HUES6 (cell line): ENCODE measurements at regions not wholly inside any gene's neighbourhood (a gene's known extent, or its start where the extent isn't known, plus 50 kb on each side); places are given as distances from the start of the nearest gene placed in this dataset.

ENCODE experiments used
- H3K27ac ChIP-seq: 2 replicates; pipeline ENCODE4 v1.7.0; 2013; ENCODE audit warnings: low read depth, mild to moderate bottlenecking, low read length, inconsistent platforms
- H3K27me3 ChIP-seq: 2 replicates; pipeline ENCODE4 v1.6.1; 2013; ENCODE audit warnings: low read length; ENCODE audit not compliant: control insufficient read depth, insufficient read depth
- H3K36me3 ChIP-seq: 2 replicates; pipeline ENCODE4 v1.6.1; 2013; ENCODE audit warnings: low read length; ENCODE audit not compliant: control insufficient read depth, insufficient read depth
- H3K4me1 ChIP-seq: 2 replicates; pipeline ENCODE4 v1.6.1; 2013; ENCODE audit warnings: low read length; ENCODE audit not compliant: control insufficient read depth, insufficient read depth
- H3K4me3 ChIP-seq: 2 replicates; pipeline ENCODE4 v1.5.1; 2013; ENCODE audit warnings: low read depth, low read length
- H3K9ac ChIP-seq: one replicate; pipeline ENCODE4 v1.6.1; 2013; ENCODE audit warnings: mild to moderate bottlenecking, low read length
- H3K9me3 ChIP-seq: 2 replicates; pipeline ENCODE4 v1.6.1; 2013; ENCODE audit warnings: low read depth, low read length; ENCODE audit not compliant: control insufficient read depth, insufficient read depth

DNA sequence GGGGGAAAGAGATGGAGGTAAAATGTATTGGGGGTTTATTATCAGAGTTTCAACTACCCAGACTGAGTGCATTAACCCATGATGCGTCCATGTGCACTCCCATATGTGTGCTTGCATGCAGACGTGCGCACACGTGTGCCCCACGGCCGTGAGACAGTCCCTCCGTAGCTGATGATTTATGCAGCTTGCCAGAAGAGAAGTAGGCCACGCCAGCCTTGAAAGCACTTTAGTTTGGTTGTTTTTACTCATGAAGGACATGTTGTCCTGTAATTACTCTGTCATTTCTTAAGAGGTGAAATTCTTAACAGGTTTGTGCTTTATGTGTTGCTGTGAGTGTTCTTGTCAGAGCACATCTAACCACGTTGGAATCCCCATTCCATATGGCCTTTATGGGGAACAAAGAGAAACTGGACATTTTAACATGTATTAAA, 467.8 kb downstream of the LMO4 start:
- Histone ChIP-seq H3K4me3 (no peak overlapping the region), H3K27me3 (no peaks in the 10 kb centered on the region), H3K9me3 (no peaks in the 10 kb centered on the region), H3K9ac (no peak overlapping the region), H3K27ac (no peak overlapping the region), H3K4me1 (peaks cover 12% of the 10 kb centered on the region), H3K36me3 (no peaks in the 10 kb centered on the region)

DNA sequence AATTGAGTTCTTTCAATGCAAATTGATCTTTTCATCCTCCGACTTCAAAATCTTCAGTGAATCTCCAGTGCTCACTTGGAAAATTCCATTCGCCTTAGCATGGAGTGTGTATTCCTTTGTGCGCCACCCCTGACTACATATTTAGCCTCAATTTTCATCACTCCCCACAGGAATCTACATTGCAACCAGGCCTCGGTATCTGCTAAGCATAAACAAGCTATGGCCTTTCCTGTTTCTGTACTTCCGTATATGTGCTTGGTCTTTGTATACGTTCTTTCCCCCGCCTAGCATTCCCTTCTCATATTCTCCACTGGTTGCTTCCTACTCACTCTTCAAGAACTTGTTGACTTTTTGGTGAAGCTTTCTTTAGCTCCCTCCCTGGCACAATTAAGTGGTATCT, 470.8 kb downstream of the LMO4 start:
- Histone ChIP-seq H3K27ac (no peak overlapping the region), H3K4me1 (peaks cover 12% of the 10 kb centered on the region), H3K36me3 (no peaks in the 10 kb centered on the region), H3K9me3 (no peaks in the 10 kb centered on the region), H3K4me3 (no peak overlapping the region), H3K27me3 (no peaks in the 10 kb centered on the region), H3K9ac (no peak overlapping the region)

DNA sequence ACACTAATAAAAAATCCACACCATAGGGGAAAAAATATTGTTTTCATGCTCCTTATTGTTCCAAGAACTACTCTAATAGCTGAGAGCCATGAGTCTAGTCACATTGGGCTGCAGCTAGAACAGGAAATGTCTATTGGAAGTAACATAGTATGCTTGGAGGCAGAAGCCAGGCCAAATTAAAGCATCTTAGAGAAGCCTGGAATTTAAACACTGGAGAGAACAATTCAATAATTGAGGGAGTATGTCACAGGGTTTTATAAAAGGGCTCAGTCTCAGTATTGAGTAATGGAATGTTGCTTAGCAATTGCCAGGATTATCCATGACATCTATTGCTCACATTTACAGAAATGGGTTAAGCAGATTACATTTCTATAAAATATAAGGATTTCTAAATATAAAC, 471.3 kb downstream of the LMO4 start:
- H3K27ac ChIP-seq, result no peak overlapping the region
- peaks cover 9% of the 10 kb centered on the region for H3K4me1 ChIP-seq
- no peaks in the 10 kb centered on the region for H3K36me3 ChIP-seq
- no peaks in the 10 kb centered on the region for H3K9me3 ChIP-seq
- H3K27me3 ChIP-seq, result no peaks in the 10 kb centered on the region
- H3K4me3 ChIP-seq, result no peak overlapping the region
- H3K9ac ChIP-seq, result no peak overlapping the region

DNA sequence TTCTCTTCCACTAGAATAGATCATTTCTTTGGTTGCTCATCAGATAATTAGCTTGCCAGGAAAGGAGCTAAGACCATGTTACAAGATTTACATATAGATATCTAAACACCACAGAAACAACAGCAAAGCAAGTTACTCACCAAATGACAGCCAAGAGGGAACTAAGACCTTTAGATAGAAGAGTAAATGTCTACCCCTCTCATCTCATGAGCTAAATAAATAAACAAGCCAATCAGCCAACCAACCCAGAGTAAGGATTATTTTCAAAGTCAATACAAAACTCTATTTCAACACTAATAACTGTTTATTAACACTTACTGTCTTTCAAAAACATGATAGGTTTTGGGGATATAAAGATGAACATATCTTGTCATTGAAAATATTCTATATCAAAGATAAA, 474.7 kb downstream of the LMO4 start:
- no peak overlapping the region for H3K9ac ChIP-seq
- no peaks in the 10 kb centered on the region for H3K9me3 ChIP-seq
- no peak overlapping the region for H3K27ac ChIP-seq
- H3K27me3 ChIP-seq, result no peaks in the 10 kb centered on the region
- no peaks in the 10 kb centered on the region for H3K36me3 ChIP-seq
- H3K4me3 ChIP-seq, result no peak overlapping the region
- H3K4me1 ChIP-seq, result peaks cover 7% of the 10 kb centered on the region

DNA sequence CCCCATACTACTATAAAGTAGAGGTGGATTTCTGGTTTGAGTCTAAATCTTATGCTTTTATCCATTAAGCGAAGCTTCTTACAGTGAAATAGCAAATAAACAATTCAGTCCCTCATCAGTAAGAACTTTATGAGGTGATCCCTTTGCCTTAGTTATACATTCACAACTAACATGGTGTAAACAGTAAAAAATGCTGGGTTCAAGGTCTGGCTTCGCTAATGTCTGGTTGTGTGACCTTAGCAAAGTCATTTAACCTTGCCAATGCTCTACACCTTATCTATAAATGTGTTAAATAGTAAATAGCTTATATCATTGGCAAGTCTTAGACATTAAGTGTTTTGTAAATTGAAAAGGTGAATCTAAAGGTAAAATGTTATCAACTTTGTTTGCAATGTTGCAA, 475.4 kb downstream of the LMO4 start:
- no peaks in the 10 kb centered on the region for H3K9me3 ChIP-seq
- H3K27ac ChIP-seq, result no peak overlapping the region
- no peaks in the 10 kb centered on the region for H3K36me3 ChIP-seq
- no peak overlapping the region for H3K4me3 ChIP-seq
- no peak overlapping the region for H3K9ac ChIP-seq
- H3K4me1 ChIP-seq, result peaks cover 7% of the 10 kb centered on the region
- no peaks in the 10 kb centered on the region for H3K27me3 ChIP-seq

DNA sequence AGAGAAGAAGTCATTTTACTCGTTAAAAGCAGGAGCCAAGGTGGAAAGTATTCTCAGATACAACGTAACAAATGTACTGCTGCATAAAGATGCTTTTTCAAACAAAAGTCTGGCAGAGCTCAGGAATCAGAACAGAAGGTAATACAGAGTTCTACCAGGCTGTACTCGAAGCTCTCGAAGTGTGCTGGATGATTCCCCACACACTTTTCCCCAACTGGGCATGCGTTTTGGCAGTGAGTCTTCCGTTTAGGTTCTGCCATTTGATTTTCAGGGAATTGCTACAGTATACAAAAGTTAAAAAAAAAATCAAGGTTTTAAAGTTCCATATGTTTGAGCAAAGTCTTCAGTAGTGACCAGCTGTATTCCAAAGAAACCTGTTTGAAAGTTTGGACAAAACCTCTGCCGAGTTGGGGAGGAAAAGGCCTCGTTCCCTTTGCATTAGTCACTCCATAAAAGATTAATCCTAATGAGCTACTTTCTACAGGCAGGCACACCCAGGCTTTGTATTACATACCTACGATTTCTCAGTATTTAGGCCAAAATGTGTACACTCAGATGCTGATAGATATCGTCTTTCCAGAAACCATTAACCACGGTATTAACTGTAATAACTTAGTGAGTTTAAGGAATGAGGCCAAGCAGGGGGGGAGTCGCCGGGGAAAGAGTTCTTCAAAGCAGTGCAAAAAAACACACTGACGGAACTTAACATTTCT, 477.1 kb downstream of the LMO4 start:
- peaks cover 7% of the 10 kb centered on the region for H3K4me1 ChIP-seq
- H3K9me3 ChIP-seq, result no peaks in the 10 kb centered on the region
- H3K9ac ChIP-seq, result no peak overlapping the region
- H3K36me3 ChIP-seq, result no peaks in the 10 kb centered on the region
- no peaks in the 10 kb centered on the region for H3K27me3 ChIP-seq
- H3K27ac ChIP-seq, result no peak overlapping the region
- H3K4me3 ChIP-seq, result no peak overlapping the region

DNA sequence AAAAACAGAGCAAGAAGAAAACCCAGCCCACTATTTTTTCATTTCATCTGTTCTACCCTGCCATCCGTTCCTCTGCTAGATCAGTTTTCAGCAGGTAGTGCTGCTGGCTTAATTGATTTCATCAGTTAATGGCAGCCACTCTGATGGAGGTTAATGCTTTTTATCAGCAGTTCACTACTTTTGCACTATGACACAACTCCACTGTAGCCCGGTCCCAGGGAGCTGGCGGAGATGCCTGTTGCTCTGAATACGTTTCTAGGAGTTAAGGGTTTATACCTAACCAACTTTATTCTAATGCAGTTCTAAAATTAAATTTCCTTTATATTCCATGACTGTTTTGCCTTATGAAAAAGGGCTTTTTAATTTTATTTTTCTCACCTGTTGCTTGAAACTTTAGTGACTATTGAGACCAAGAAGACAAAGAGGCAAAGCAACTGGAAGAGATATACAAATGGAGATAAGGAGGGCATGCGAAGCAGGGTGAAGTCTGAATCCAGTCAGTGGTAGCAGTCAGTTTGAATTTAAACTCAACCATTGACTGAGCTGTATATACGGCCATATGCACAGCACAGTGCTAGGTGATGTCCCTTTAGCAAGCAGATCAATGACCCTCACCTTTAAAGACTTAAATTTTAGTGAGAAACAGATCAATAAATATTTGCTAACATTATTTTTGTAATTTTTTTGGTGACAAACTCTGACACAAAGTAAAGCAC, 477.9 kb downstream of the LMO4 start:
- Histone ChIP-seq H3K27me3 (no peaks in the 10 kb centered on the region), H3K9me3 (no peaks in the 10 kb centered on the region), H3K4me3 (no peak overlapping the region), H3K9ac (no peak overlapping the region), H3K27ac (no peak overlapping the region), H3K36me3 (no peaks in the 10 kb centered on the region), H3K4me1 (peaks cover 7% of the 10 kb centered on the region)

DNA sequence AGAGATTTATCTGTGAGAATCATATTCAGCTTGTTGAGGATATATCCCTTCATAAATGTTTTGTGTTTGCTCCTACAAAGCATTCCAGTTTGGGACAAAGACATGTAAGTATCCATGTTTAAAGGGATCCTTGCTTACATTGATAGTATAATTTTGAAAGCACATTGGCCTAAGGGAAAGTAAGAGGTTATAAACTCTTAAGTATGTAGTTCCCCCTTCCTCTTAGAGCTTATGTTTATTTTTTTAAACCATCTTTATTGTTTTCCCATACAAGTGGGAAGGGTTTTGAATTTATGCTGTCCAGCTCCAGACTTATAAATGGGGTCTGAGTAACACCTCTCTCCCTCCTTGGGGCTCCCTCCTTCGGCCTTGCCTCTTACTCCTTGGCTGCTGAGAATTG, 481.5 kb downstream of the LMO4 start:
- no peak overlapping the region for H3K27ac ChIP-seq
- no peaks in the 10 kb centered on the region for H3K9me3 ChIP-seq
- no peaks in the 10 kb centered on the region for H3K27me3 ChIP-seq
- H3K4me3 ChIP-seq, result no peak overlapping the region
- no peaks in the 10 kb centered on the region for H3K36me3 ChIP-seq
- no peak overlapping the region for H3K9ac ChIP-seq
- peaks cover 7% of the 10 kb centered on the region for H3K4me1 ChIP-seq

DNA sequence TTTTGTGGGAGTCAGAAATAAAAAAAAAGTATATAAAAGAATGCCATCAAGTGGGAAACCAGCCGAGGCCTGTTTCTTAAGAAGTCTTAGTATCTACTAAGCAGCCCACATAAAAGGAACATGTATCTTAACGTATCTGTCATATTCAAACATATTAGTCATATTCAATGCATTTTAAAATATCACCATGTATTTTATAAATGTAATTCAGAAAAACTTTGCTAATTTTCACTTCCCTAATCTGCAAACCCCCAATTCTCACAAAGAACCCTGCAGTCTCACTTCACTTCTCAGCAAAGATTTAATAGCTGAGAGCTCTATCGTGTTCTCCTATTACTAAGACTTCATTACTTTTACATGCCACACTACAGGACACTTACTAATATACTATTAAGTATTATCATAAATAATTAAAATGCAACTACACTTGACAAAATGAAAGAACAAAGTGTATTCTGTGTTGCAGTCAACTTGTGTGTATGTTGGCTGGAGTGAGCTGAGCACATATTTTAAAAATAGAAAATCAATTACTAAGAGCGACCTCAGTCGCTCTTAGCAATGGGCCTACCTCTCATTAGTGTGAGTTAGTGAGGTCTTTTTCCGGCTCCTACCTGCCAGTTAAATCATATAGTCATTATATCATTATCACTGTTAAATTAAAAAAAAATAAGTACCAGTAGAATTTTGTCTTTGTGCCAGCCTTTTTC, 484.3 kb downstream of the LMO4 start:
- Histone ChIP-seq H3K9me3 (no peaks in the 10 kb centered on the region), H3K9ac (no peak overlapping the region), H3K27ac (no peak overlapping the region), H3K4me3 (no peak overlapping the region), H3K4me1 (no peaks in the 10 kb centered on the region), H3K36me3 (no peaks in the 10 kb centered on the region), H3K27me3 (no peaks in the 10 kb centered on the region)

DNA sequence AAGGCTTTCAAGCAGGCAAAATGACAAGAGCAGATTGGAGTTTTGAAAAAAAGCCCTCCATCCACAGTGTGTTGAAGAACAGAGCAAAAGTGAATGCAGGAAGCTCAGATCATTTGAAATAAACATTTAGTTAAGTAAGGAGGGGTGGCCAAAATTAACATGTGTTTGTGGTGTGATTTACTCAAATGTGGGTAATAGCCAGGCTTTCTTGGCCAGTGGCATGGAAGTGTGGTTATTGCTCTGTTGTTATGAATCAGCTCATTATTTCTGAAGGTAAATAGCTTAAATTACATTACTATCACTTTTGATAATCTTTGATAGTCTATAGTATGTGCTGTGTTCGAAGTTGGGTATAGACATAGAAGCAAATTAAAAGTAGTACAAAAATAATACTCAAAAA, 485.9 kb downstream of the LMO4 start:
- Histone ChIP-seq H3K36me3 (no peaks in the 10 kb centered on the region), H3K9me3 (no peaks in the 10 kb centered on the region), H3K4me3 (no peak overlapping the region), H3K9ac (no peak overlapping the region), H3K27ac (no peak overlapping the region), H3K4me1 (no peaks in the 10 kb centered on the region), H3K27me3 (no peaks in the 10 kb centered on the region)

DNA sequence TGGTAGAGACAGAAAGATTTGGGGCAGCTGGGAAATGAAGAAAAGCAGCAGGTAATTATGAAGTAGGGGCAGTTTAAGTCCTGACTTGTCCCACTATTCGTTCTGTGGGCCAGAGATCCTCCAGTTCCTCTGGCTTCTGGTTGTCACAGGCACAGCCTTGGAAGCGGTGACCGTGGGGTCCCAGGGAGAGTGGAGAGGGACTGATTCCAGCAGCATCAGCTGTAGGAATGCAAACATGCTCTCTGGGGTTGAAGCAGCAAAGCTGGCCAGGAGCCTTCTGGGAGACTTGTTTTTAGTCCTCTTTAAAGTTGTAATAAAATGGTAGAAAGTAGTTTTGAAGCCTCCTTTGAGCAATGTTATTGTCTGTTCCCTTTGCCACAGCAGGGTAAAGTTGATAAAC, 488.0 kb downstream of the LMO4 start:
- no peaks in the 10 kb centered on the region for H3K27me3 ChIP-seq
- H3K36me3 ChIP-seq, result no peaks in the 10 kb centered on the region
- H3K4me3 ChIP-seq, result no peak overlapping the region
- no peaks in the 10 kb centered on the region for H3K9me3 ChIP-seq
- peaks cover 6% of the 10 kb centered on the region; the same call in 1 of the 2 replicates for H3K4me1 ChIP-seq
- H3K27ac ChIP-seq, result no peak overlapping the region
- no peak overlapping the region for H3K9ac ChIP-seq
